Cardiac muscle cell (in vitro differentiated cells and primary cell): ENCODE measurements at regions not wholly inside any gene's neighbourhood (a gene's known extent, or its start where the extent isn't known, plus 50 kb on each side); places are given as distances from the start of the nearest gene placed in this dataset.

Source experiments
- DNase-seq, 2 donors: peaks; one replicate each; pipeline versions ENCODE4 v3.0.0 to v3.0.0-alpha.2; 2010 to 2017; ENCODE audit warnings: low read depth in 1 of 2, low spot score in 1 of 2
- H3K27ac ChIP-seq: fragments of 200-600 bp; sonication (generic); 2 replicates; pipeline ENCODE4 v1.5.1; 2016
- H3K27me3 ChIP-seq: fragments of 200-600 bp; sonication (generic); 2 replicates; pipeline ENCODE4 v1.6.0; 2016; ENCODE audit warnings: control low read depth
- H3K36me3 ChIP-seq: fragments of 200-600 bp; sonication (generic); 2 replicates; pipeline ENCODE4 v1.5.1; 2016; ENCODE audit warnings: control low read depth
- H3K4me1 ChIP-seq: fragments of 200-600 bp; sonication (generic); 2 replicates; pipeline ENCODE4 v1.8.1; 2017; ENCODE audit warnings: low read depth, mild to moderate bottlenecking, mixed run types
- H3K4me3 ChIP-seq: fragments of 200-600 bp; sonication (generic); 2 replicates; pipeline ENCODE4 v1.5.1; 2016; ENCODE audit warnings: mild to moderate bottlenecking
- H3K9me3 ChIP-seq: fragments of 200-600 bp; sonication (generic); 2 replicates; pipeline ENCODE4 v1.5.1; 2017; ENCODE audit warnings: low read depth, mild to moderate bottlenecking, control low read depth
- TF ChIP-seq, protein P1 (sequence below): IDR thresholded peaks from 2 replicates; pipeline ENCODE4 v1.5.1; 2012; ENCODE audit warnings: low read depth, mild to moderate bottlenecking, low read length

DNA sequence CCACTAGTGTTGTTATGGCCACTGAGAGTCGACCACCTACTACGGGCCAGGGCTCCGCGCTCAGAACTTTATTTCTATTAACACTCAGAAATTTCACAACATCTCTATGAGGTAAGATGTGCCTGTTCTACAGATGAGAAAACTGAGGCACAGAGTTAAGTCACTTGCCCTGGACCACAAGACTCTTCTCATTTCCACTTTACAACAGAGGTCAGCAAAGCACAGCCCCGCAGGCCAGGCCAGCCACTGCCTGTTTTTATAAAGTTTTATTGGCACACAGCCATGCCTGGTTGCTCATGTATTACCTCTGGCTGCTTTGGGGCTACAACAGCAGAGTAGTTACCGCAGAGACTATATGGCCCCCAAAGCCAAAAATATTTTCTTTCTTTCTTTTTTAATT, 503.6 kb downstream of the SHQ1 start:
- no peak overlapping the region for H3K27ac ChIP-seq
- no peaks in the 10 kb centered on the region for H3K9me3 ChIP-seq
- no peak for DNase-seq
- TF ChIP-seq, protein P1, sequence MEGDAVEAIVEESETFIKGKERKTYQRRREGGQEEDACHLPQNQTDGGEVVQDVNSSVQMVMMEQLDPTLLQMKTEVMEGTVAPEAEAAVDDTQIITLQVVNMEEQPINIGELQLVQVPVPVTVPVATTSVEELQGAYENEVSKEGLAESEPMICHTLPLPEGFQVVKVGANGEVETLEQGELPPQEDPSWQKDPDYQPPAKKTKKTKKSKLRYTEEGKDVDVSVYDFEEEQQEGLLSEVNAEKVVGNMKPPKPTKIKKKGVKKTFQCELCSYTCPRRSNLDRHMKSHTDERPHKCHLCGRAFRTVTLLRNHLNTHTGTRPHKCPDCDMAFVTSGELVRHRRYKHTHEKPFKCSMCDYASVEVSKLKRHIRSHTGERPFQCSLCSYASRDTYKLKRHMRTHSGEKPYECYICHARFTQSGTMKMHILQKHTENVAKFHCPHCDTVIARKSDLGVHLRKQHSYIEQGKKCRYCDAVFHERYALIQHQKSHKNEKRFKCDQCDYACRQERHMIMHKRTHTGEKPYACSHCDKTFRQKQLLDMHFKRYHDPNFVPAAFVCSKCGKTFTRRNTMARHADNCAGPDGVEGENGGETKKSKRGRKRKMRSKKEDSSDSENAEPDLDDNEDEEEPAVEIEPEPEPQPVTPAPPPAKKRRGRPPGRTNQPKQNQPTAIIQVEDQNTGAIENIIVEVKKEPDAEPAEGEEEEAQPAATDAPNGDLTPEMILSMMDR = no peak
- no peaks in the 10 kb centered on the region for H3K36me3 ChIP-seq
- H3K4me1 ChIP-seq = peaks cover 2% of the 10 kb centered on the region
- no peak overlapping the region for H3K4me3 ChIP-seq
- no peaks in the 10 kb centered on the region for H3K27me3 ChIP-seq

DNA sequence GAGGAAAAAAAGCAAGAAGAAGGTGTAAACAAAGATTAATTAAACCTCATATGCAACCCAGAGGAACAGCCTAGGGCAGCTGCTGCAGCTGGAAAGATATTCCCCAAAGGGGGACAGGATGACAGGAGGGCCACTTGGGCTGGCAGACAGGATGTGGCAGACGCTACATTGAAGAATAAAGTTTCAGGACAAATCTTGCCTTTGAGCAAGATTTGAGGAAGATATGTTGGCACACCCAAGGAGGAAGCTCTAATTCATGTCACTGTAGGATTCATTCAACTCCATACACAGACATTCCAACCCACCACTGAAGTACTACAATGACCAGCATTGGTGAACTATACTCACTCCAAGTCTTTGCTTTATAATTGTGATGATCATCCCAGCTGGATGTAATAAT, 504.0 kb downstream of the SHQ1 start:
- Histone ChIP-seq H3K4me1 (peaks cover 5% of the 10 kb centered on the region), H3K9me3 (no peaks in the 10 kb centered on the region), H3K4me3 (no peak overlapping the region), H3K36me3 (no peaks in the 10 kb centered on the region), H3K27ac (no peak overlapping the region), H3K27me3 (no peaks in the 10 kb centered on the region)
- no peak for DNase-seq
- TF ChIP-seq, protein P1 = no peak

GRCh38 chr3:72343078-72343477, 505.2 kb downstream of the SHQ1 start:
- H3K36me3 ChIP-seq = no peaks in the 10 kb centered on the region
- H3K27ac ChIP-seq = no peak overlapping the region
- no peak for DNase-seq
- no peaks in the 10 kb centered on the region for H3K27me3 ChIP-seq
- no peaks in the 10 kb centered on the region for H3K9me3 ChIP-seq
- no peak overlapping the region for H3K4me3 ChIP-seq
- TF ChIP-seq, protein P1 = no peak
- peaks cover 5% of the 10 kb centered on the region for H3K4me1 ChIP-seq

- Histone ChIP-seq H3K27me3 (no peaks in the 10 kb centered on the region), H3K36me3 (no peaks in the 10 kb centered on the region), H3K27ac (no peak overlapping the region), H3K4me3 (no peak overlapping the region), H3K4me1 (peaks cover 5% of the 10 kb centered on the region), H3K9me3 (no peaks in the 10 kb centered on the region)
- DNase-seq = no peak
- TF ChIP-seq, protein P1 = no peak
Observed at GRCh38 chr3:72342450-72342849, 505.8 kb downstream of the SHQ1 start.

- peaks cover 8% of the 10 kb centered on the region for H3K4me1 ChIP-seq
- H3K27ac ChIP-seq = no peak overlapping the region
- no peak overlapping the region for H3K4me3 ChIP-seq
- H3K27me3 ChIP-seq = no peaks in the 10 kb centered on the region
- DNase-seq = no peak
- H3K36me3 ChIP-seq = no peaks in the 10 kb centered on the region
- H3K9me3 ChIP-seq = no peaks in the 10 kb centered on the region
- TF ChIP-seq, protein P1 = no peak
Observed at GRCh38 chr3:72341920-72342319, 506.3 kb downstream of the SHQ1 start.

GRCh38 chr3:72341380-72341770, 506.9 kb downstream of the SHQ1 start:
- Histone ChIP-seq H3K27me3 (no peaks in the 10 kb centered on the region), H3K36me3 (no peaks in the 10 kb centered on the region), H3K4me1 (peaks cover 12% of the 10 kb centered on the region), H3K9me3 (no peaks in the 10 kb centered on the region), H3K4me3 (no peak overlapping the region), H3K27ac (no peak overlapping the region)
- DNase-seq = no peak
- TF ChIP-seq, protein P1 = no peak
